DND-41 (cell line): ENCODE measurements at regions not wholly inside any gene's neighbourhood (a gene's known extent, or its start where the extent isn't known, plus 50 kb on each side); places are given as distances from the start of the nearest gene placed in this dataset.

Experiments used
- EZH2 ChIP-seq: IDR thresholded peaks from 3 replicates; pipeline ENCODE4 v1.6.1; 2012; ENCODE audit warnings: borderline replicate concordance, low read depth, mild to moderate bottlenecking, moderate library complexity, low read length, inconsistent platforms; ENCODE audit not compliant: severe bottlenecking
- TF ChIP-seq, protein P1 (sequence below): IDR thresholded peaks from 2 replicates; pipeline ENCODE4 v1.5.1; 2012; ENCODE audit warnings: borderline replicate concordance, low read length, moderate library complexity, mild to moderate bottlenecking; ENCODE audit not compliant: poor library complexity, severe bottlenecking; ENCODE audit errors: extremely low read depth

DNA sequence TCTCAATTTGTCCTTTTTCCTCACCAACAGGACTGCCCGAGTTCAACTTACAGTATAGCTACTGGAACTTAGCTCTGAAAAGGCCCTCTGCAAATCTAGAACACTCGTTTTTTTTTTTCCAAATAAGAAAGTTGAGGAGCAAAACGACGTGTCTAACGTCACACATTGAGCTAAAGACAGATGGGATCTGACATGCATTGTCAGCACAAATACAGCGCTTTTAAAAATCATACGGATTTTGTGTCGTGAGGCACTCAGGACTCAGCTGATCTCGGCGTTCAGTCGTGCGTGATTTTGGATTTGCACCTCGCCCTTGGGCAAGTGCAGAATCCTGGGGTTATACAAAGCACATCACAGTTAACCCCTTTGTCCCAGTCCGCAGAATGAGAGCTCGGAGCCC lies 94.7 kb upstream of the ZNF322 start:
- TF ChIP-seq, protein P1, sequence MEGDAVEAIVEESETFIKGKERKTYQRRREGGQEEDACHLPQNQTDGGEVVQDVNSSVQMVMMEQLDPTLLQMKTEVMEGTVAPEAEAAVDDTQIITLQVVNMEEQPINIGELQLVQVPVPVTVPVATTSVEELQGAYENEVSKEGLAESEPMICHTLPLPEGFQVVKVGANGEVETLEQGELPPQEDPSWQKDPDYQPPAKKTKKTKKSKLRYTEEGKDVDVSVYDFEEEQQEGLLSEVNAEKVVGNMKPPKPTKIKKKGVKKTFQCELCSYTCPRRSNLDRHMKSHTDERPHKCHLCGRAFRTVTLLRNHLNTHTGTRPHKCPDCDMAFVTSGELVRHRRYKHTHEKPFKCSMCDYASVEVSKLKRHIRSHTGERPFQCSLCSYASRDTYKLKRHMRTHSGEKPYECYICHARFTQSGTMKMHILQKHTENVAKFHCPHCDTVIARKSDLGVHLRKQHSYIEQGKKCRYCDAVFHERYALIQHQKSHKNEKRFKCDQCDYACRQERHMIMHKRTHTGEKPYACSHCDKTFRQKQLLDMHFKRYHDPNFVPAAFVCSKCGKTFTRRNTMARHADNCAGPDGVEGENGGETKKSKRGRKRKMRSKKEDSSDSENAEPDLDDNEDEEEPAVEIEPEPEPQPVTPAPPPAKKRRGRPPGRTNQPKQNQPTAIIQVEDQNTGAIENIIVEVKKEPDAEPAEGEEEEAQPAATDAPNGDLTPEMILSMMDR, result no peak
- no peak for TF ChIP-seq EZH2
